OCI-LY3 (cell line): ENCODE measurements at regions not wholly inside any gene's neighbourhood (a gene's known extent, or its start where the extent isn't known, plus 50 kb on each side); places are given as distances from the start of the nearest gene placed in this dataset.

Experiments used
- H2AFZ ChIP-seq: fragments of 200-600, 300-600 bp; shearing (Covaris generic); 2 replicates; pipeline ENCODE4 v1.6.0; 2014; ENCODE audit warnings: antibody characterized with exemption, low read depth, low read length
- H3K27ac ChIP-seq: fragments of 200-600, 300-600 bp; sonication (generic); 2 replicates; pipeline ENCODE4 v1.5.1; 2014; ENCODE audit warnings: mild to moderate bottlenecking, low read length, moderate library complexity, mixed read lengths
- H3K27me3 ChIP-seq: fragments of 200-600, 300-600 bp; sonication (generic); 2 replicates; pipeline ENCODE4 v1.6.1; 2014; ENCODE audit warnings: low read depth, low read length, mixed read lengths
- H3K36me3 ChIP-seq: fragments of 200-600, 300-600 bp; sonication (generic); replicated peaks from 2 replicates; pipeline ENCODE3; 2014; ENCODE audit warnings: low read depth, low read length, mixed read lengths
- H3K4me1 ChIP-seq: fragments of 300-600, 200-600 bp; sonication (generic); 2 replicates; pipeline ENCODE4 v1.6.1; 2014; ENCODE audit warnings: low read length, mixed read lengths
- H3K4me2 ChIP-seq: fragments of 200-600, 300-600 bp; sonication (generic); 2 replicates; pipeline ENCODE4 v1.6.1; 2014; ENCODE audit warnings: low read length, mixed read lengths
- H3K4me3 ChIP-seq: fragments of 300-600, 200-600 bp; sonication (generic); 2 replicates; pipeline ENCODE4 v1.5.1; 2014; ENCODE audit warnings: antibody characterized with exemption, mild to moderate bottlenecking, low read length, moderate library complexity
- H3K79me2 ChIP-seq: fragments of 300-600, 200-600 bp; shearing (Covaris generic); 2 replicates; pipeline ENCODE4 v1.6.1; 2014; ENCODE audit warnings: mild to moderate bottlenecking, low read length, mixed read lengths
- H3K9ac ChIP-seq: fragments of 300-600, 200-600 bp; shearing (Covaris generic); 2 replicates; pipeline ENCODE4 v1.6.0; 2014; ENCODE audit warnings: mild to moderate bottlenecking, low read length, moderate library complexity
- H3K9me3 ChIP-seq: fragments of 200-600, 300-600 bp; shearing (Covaris generic); 2 replicates; pipeline ENCODE4 v1.6.1; 2014; ENCODE audit warnings: low read length, mixed read lengths; ENCODE audit not compliant: insufficient read depth
- H4K20me1 ChIP-seq: fragments of 200-600, 300-600 bp; sonication (generic); 2 replicates; pipeline ENCODE4 v1.6.1; 2016; ENCODE audit warnings: low read length, mixed read lengths; ENCODE audit not compliant: insufficient read depth
- CTCF ChIP-seq: fragments of 200-600, 300-600 bp; sonication (generic); IDR thresholded peaks from 2 replicates; pipeline ENCODE4 v1.5.1; 2014; ENCODE audit warnings: antibody characterized with exemption, low read length, low read depth
- EZH2phosphoT487 ChIP-seq: fragments of 200-600 bp; shearing (Covaris generic); IDR thresholded peaks from 2 replicates; pipeline ENCODE4 v1.6.1; 2018; ENCODE audit warnings: antibody characterized with exemption, mixed run types, low read depth

GRCh38 chr4:4709736-4710135, 149.7 kb upstream of the MSX1 start:
- no peak overlapping the region for H2AFZ ChIP-seq
- H4K20me1 ChIP-seq: no peaks in the 10 kb centered on the region
- TF ChIP-seq EZH2phosphoT487 (no peak), CTCF (no peak)
- no peaks in the 10 kb centered on the region for H3K4me1 ChIP-seq
- no peak overlapping the region for H3K4me2 ChIP-seq
- no peak overlapping the region for H3K27ac ChIP-seq
- no peaks in the 10 kb centered on the region for H3K79me2 ChIP-seq
- H3K9ac ChIP-seq: no peak overlapping the region
- peaks cover 5% of the 10 kb centered on the region for H3K36me3 ChIP-seq
- no peaks in the 10 kb centered on the region for H3K27me3 ChIP-seq
- H3K4me3 ChIP-seq: no peak overlapping the region
- H3K9me3 ChIP-seq: no peaks in the 10 kb centered on the region

GRCh38 chr4:4704267-4704666, 155.2 kb upstream of the MSX1 start:
- no peak overlapping the region for H3K9ac ChIP-seq
- no peak overlapping the region for H3K4me2 ChIP-seq
- H3K9me3 ChIP-seq: no peaks in the 10 kb centered on the region
- H3K4me1 ChIP-seq: no peaks in the 10 kb centered on the region
- peaks cover 7% of the 10 kb centered on the region for H3K36me3 ChIP-seq
- TF ChIP-seq EZH2phosphoT487 (no peak), CTCF (no peak)
- no peaks in the 10 kb centered on the region for H3K79me2 ChIP-seq
- H3K27ac ChIP-seq: no peak overlapping the region
- H3K4me3 ChIP-seq: no peak overlapping the region
- no peaks in the 10 kb centered on the region for H3K27me3 ChIP-seq
- no peaks in the 10 kb centered on the region for H4K20me1 ChIP-seq
- no peak overlapping the region for H2AFZ ChIP-seq

DNA sequence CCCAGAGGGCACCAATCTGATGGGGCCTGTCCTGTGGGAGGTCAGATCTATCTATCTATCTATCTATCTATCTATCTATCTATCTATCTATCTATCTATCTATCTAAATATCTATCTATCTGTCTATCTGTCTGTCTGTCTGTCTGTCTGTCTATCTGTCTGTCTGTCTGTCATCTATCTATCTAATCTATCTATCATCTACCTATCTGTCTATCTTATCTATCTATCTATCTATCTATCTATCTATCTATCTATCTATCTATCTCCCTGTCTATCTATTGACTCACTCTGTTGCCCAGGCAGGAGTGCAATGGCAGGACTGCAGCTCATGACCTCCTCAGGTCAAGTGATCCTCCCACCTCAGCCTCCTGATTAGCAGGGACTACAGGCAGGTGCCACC, 155.7 kb upstream of the STX18 start:
- TF ChIP-seq CTCF (no peak), EZH2phosphoT487 (no peak)
- Histone ChIP-seq H3K36me3 (no peaks in the 10 kb centered on the region), H4K20me1 (peaks cover 6% of the 10 kb centered on the region), H3K9me3 (no peaks in the 10 kb centered on the region), H3K4me3 (no peak overlapping the region), H3K9ac (no peak overlapping the region), H3K27ac (no peak overlapping the region), H3K79me2 (no peaks in the 10 kb centered on the region), H3K4me1 (peaks cover 14% of the 10 kb centered on the region), H3K4me2 (no peak overlapping the region), H2AFZ (no peak overlapping the region), H3K27me3 (no peaks in the 10 kb centered on the region)

GRCh38 chr4:4696530-4696929, 154.7 kb upstream of the STX18 start:
- Histone ChIP-seq H3K4me1 (peaks cover 17% of the 10 kb centered on the region), H3K27me3 (0 out of 2 replicates have a peak, but pooled peaks cover 2% of the 10 kb centered on the region), H3K4me3 (no peak overlapping the region), H3K9me3 (no peaks in the 10 kb centered on the region), H4K20me1 (peaks cover 6% of the 10 kb centered on the region), H3K79me2 (no peaks in the 10 kb centered on the region), H3K27ac (no peak overlapping the region), H3K4me2 (no peak overlapping the region), H3K9ac (no peak overlapping the region), H2AFZ (no peak overlapping the region), H3K36me3 (no peaks in the 10 kb centered on the region)
- TF ChIP-seq CTCF (no peak), EZH2phosphoT487 (no peak)
